ENCODE measurements at regions not wholly inside any gene's neighbourhood (a gene's known extent, or its start where the extent isn't known, plus 50 kb on each side); places are given as distances from the start of the nearest gene placed in this dataset.

GRCh38 chr18:10009321-10010144 lies 95.7 kb downstream of the VAPA start:
- Histone ChIP-seq H3K4me3 (ENCODE audit: low read depth, low read length) (no peak overlapping the region), H3K27me3 (ENCODE audit: control insufficient read depth, insufficient read depth, low read length) (no peaks in the 10 kb centered on the region), H3K36me3 (ENCODE audit: control insufficient read depth, insufficient read depth, low read length) (no peaks in the 10 kb centered on the region)
- FAIRE-seq = no peak
- no peak for DNase-seq (ENCODE audit: low read depth)
- no peak for TF ChIP-seq CTCF (IDR thresholded peaks at IDR 0.05; ENCODE audit: insufficient read depth, low read length, severe bottlenecking)

GRCh38 chr18:10010611-10011015 lies 96.8 kb downstream of the VAPA start:
- FAIRE-seq = no peak
- peak; percentile 64 for DNase-seq (ENCODE audit: low read depth)
- TF ChIP-seq CTCF (IDR thresholded peaks at IDR 0.05; ENCODE audit: insufficient read depth, low read length, severe bottlenecking) = no peak
- H3K36me3 ChIP-seq (ENCODE audit: control insufficient read depth, insufficient read depth, low read length) = no peaks in the 10 kb centered on the region
- H3K4me3 ChIP-seq (ENCODE audit: low read depth, low read length) = no peak overlapping the region
- H3K27me3 ChIP-seq (ENCODE audit: control insufficient read depth, insufficient read depth, low read length) = no peaks in the 10 kb centered on the region

GRCh38 chr18:10011061-10011460 lies 97.2 kb downstream of the VAPA start:
- no peak for TF ChIP-seq CTCF (IDR thresholded peaks at IDR 0.05; ENCODE audit: insufficient read depth, low read length, severe bottlenecking)
- Histone ChIP-seq H3K4me3 (ENCODE audit: low read depth, low read length) (no peak overlapping the region), H3K36me3 (ENCODE audit: control insufficient read depth, insufficient read depth, low read length) (no peaks in the 10 kb centered on the region), H3K27me3 (ENCODE audit: control insufficient read depth, insufficient read depth, low read length) (no peaks in the 10 kb centered on the region)
- FAIRE-seq (no peak), DNase-seq (ENCODE audit: low read depth) (no peak)

GRCh38 chr18:10011751-10012150 lies 97.9 kb downstream of the VAPA start:
- H3K4me3 ChIP-seq (ENCODE audit: low read depth, low read length) = no peak overlapping the region
- FAIRE-seq (no peak), DNase-seq (ENCODE audit: low read depth) (no peak)
- H3K36me3 ChIP-seq (ENCODE audit: control insufficient read depth, insufficient read depth, low read length) = no peaks in the 10 kb centered on the region
- TF ChIP-seq CTCF (IDR thresholded peaks at IDR 0.05; ENCODE audit: insufficient read depth, low read length, severe bottlenecking) = no peak
- no peaks in the 10 kb centered on the region for H3K27me3 ChIP-seq (ENCODE audit: control insufficient read depth, insufficient read depth, low read length)

GRCh38 chr18:10012526-10012925 lies 98.7 kb downstream of the VAPA start:
- no peak for TF ChIP-seq CTCF (IDR thresholded peaks at IDR 0.05; ENCODE audit: insufficient read depth, low read length, severe bottlenecking)
- no peak for DNase-seq (ENCODE audit: low read depth)
- H3K27me3 ChIP-seq (ENCODE audit: control insufficient read depth, insufficient read depth, low read length) = no peaks in the 10 kb centered on the region
- FAIRE-seq = no peak
- H3K4me3 ChIP-seq (ENCODE audit: low read depth, low read length) = no peak overlapping the region
- no peaks in the 10 kb centered on the region for H3K36me3 ChIP-seq (ENCODE audit: control insufficient read depth, insufficient read depth, low read length)

Data from bronchial epithelial cell (primary cell).